GM06990 (cell line): ENCODE measurements at regions not wholly inside any gene's neighbourhood (a gene's known extent, or its start where the extent isn't known, plus 50 kb on each side); places are given as distances from the start of the nearest gene placed in this dataset.
A peak's percentile ranks its signal among the peaks of the same experiment; 100 is the strongest.

ENCODE experiments used
- DNase-seq: peaks from one replicate; pipeline ENCODE4 v3.0.0-alpha.2; 2011; ENCODE audit not compliant: insufficient read length; ENCODE audit errors: extremely low read depth
- H3K27me3 ChIP-seq: replicated peaks from 2 replicates; pipeline ENCODE4 v1.6.0; 2011; ENCODE audit warnings: low read length; ENCODE audit not compliant: control insufficient read depth, insufficient read depth
- H3K36me3 ChIP-seq: 2 replicates; pipeline ENCODE4 v1.5.1; 2011; ENCODE audit warnings: low read length; ENCODE audit not compliant: control insufficient read depth, insufficient read depth
- H3K4me3 ChIP-seq: replicated peaks from 2 replicates; pipeline ENCODE4 v1.5.1; 2011; ENCODE audit warnings: low read depth, mild to moderate bottlenecking, control low read depth, low read length
- CTCF ChIP-seq: IDR thresholded peaks from 2 replicates; pipeline ENCODE4 v1.5.1; 2011; ENCODE audit warnings: low read length, control low read depth, mild to moderate bottlenecking, inconsistent platforms; ENCODE audit not compliant: insufficient read depth, poor library complexity, severe bottlenecking

- H3K27me3 ChIP-seq = no peaks in the 10 kb centered on the region
- no peak overlapping the region for H3K4me3 ChIP-seq
- TF ChIP-seq CTCF = peak; percentile 2
- H3K36me3 ChIP-seq = no peaks in the 10 kb centered on the region
- DNase-seq = no peak
These were observed 154.4 kb upstream of the FAT3 start for GRCh38 chr11:92070026-92070889.

- DNase-seq = no peak
- no peak overlapping the region for H3K4me3 ChIP-seq
- no peak for TF ChIP-seq CTCF
These were observed 157.6 kb upstream of the FAT3 start for GRCh38 chr11:92067016-92067415.

GRCh38 chr11:92061456-92062062 is 163.1 kb upstream of the FAT3 start:
- no peak for TF ChIP-seq CTCF

More at GRCh38 chr11:92067016-92067415, 157.6 kb upstream of the FAT3 start:
- Histone ChIP-seq H3K36me3 (no peaks in the 10 kb centered on the region), H3K27me3 (no peaks in the 10 kb centered on the region)

GRCh38 chr11:92057849-92058442 is 166.7 kb upstream of the FAT3 start:
- no peak for TF ChIP-seq CTCF
- no peak for DNase-seq
- H3K36me3 ChIP-seq = no peaks in the 10 kb centered on the region
- H3K4me3 ChIP-seq = no peak overlapping the region
- no peaks in the 10 kb centered on the region for H3K27me3 ChIP-seq

More at GRCh38 chr11:92061456-92062062, 163.1 kb upstream of the FAT3 start:
- H3K4me3 ChIP-seq = no peak overlapping the region
- H3K36me3 ChIP-seq = no peaks in the 10 kb centered on the region
- no peak for DNase-seq
- H3K27me3 ChIP-seq = no peaks in the 10 kb centered on the region

GRCh38 chr11:92053216-92053615 is 171.4 kb upstream of the FAT3 start:
- no peak overlapping the region for H3K4me3 ChIP-seq
- no peaks in the 10 kb centered on the region for H3K36me3 ChIP-seq
- DNase-seq = no peak
- no peak for TF ChIP-seq CTCF
- no peaks in the 10 kb centered on the region for H3K27me3 ChIP-seq
